Activated CD8-positive, alpha-beta memory T cell treated with anti-CD3 and anti-CD28 coated beads, Interleukin-2, amount 10 ng/mL, durations not matched to agents 7 days and 5 days (primary cell): ENCODE measurements at regions not wholly inside any gene's neighbourhood (a gene's known extent, or its start where the extent isn't known, plus 50 kb on each side); places are given as distances from the start of the nearest gene placed in this dataset.
"Not testable (repeated sequence)": the region's sequence is repeated elsewhere in the genome, so short reads cannot be mapped to it uniquely, and the experiment has no call there.

Experiments
- ATAC-seq: fragments of 150-1000 bp; cut with Tn5 transposase; one replicate; pipeline ENCODE4 v1.10.0; 2021; ENCODE audit warnings: moderate library complexity
- CTCF ChIA-PET: fragments of 350-600 bp; sonication (Branson Sonifier 250); formaldehyde crosslinking; loops from one replicate; lab custom pipeline; 2021; ENCODE audit warnings: antibody characterized with exemption; lab: Charles Lee
- DNase-seq: peaks from one replicate; pipeline ENCODE4 v3.0.0-alpha.2; 2020
- H3K27ac Mint-ChIP-seq: one replicate; pipeline ENCODE4 v1.8.0; 2021; ENCODE audit warnings: mild to moderate bottlenecking, mixed read lengths
- H3K27me3 Mint-ChIP-seq: one replicate; pipeline ENCODE4 v1.8.0; 2021; ENCODE audit warnings: mixed read lengths
- H3K36me3 Mint-ChIP-seq: one replicate; pipeline ENCODE4 v1.8.0; 2021; ENCODE audit warnings: mild to moderate bottlenecking, mixed read lengths
- H3K4me1 Mint-ChIP-seq: one replicate; pipeline ENCODE4 v1.8.0; 2021; ENCODE audit warnings: mixed read lengths
- H3K4me3 Mint-ChIP-seq: one replicate; pipeline ENCODE4 v1.8.0; 2021; ENCODE audit warnings: mild to moderate bottlenecking, moderate library complexity, mixed read lengths
- H3K9me3 Mint-ChIP-seq: one replicate; pipeline ENCODE4 v1.8.0; 2022; ENCODE audit warnings: low read depth, mixed read lengths

DNA sequence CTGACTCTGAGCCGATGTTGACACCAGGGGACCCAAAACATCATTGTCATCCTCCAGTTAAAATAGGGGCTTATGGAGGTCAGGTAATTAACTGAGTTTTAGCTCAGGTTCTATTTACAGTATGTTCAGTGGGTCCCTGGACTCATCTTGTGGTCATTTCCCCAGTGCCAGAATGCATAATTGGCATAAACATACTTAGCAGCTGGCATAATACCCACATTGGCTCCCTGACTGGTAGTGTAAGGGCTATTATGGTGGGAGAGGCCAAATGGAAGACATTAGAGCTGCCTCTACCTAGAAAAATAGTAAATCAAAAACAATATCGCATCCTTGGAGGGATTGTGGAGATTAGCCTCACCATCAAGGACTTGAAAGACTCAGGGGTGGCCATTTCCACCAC is 350.9 kb downstream of the C12orf75 start:
- Mint-ChIP-seq H3K27me3 (no peaks in the 10 kb centered on the region), H3K4me3 (no peak overlapping the region), H3K36me3 (no peaks in the 10 kb centered on the region), H3K9me3 (no peaks in the 10 kb centered on the region), H3K4me1 (no peaks in the 10 kb centered on the region), H3K27ac (no peak overlapping the region)
- ATAC-seq (no peak), DNase-seq (no peak)
- CTCF ChIA-PET: no interaction called here

GRCh38 chr12:105682821-105683220 is 352.3 kb downstream of the C12orf75 start:
- H3K36me3 Mint-ChIP-seq, H3K4me1 Mint-ChIP-seq, H3K27me3 Mint-ChIP-seq, H3K27ac Mint-ChIP-seq, H3K4me3 Mint-ChIP-seq, CTCF ChIA-PET, ATAC-seq, DNase-seq, H3K9me3 Mint-ChIP-seq: not testable (repeated sequence)

DNA sequence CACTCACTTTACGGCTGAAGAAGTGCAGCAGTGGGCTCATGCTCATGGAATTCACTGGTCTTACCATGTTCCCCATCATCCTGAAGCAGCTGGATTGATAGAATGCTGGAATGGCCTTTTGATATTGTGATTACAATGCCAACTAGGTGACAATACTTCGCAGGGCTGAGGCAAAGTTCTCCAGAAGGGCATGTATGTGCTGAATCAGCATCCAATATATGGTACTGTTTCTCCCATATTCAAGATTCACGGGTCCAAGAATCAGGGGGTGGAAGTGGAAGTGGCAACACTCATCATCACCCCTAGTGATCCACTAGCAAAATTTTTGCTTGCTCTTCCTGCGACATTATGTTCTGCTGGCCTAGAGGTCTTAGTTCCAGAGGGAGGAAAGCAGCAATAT is 353.3 kb downstream of the C12orf75 start:
- CTCF ChIA-PET, ATAC-seq, H3K9me3 Mint-ChIP-seq, H3K36me3 Mint-ChIP-seq, H3K4me1 Mint-ChIP-seq, H3K27ac Mint-ChIP-seq, H3K27me3 Mint-ChIP-seq, H3K4me3 Mint-ChIP-seq, DNase-seq: not testable (repeated sequence)

DNA sequence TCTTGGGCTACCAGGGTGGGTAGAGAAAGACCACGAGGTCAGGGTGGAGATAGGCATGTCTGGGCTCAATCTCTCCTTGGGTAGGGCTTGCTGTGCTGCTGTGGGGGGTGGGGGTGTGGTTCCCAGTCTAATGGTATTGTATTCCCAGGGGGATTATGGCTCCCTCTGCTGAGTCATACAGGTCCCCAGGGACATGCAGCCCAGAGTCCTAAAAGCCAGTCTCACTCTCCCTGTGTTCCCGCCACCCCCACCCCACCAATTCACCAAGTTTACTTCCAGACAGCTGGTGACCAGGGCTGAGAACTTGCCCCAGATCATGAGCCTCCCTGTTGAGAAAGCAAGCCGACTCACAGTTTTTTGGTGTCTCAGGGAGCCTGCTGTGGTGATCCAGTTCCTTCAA is 367.6 kb downstream of the C12orf75 start:
- no peak overlapping the region for H3K4me3 Mint-ChIP-seq
- peaks cover 2% of the 10 kb centered on the region for H3K9me3 Mint-ChIP-seq
- H3K27ac Mint-ChIP-seq: no peak overlapping the region
- CTCF ChIA-PET: no interaction called here
- DNase-seq (no peak), ATAC-seq (no peak)
- no peaks in the 10 kb centered on the region for H3K4me1 Mint-ChIP-seq
- no peaks in the 10 kb centered on the region for H3K27me3 Mint-ChIP-seq
- no peaks in the 10 kb centered on the region for H3K36me3 Mint-ChIP-seq

DNA sequence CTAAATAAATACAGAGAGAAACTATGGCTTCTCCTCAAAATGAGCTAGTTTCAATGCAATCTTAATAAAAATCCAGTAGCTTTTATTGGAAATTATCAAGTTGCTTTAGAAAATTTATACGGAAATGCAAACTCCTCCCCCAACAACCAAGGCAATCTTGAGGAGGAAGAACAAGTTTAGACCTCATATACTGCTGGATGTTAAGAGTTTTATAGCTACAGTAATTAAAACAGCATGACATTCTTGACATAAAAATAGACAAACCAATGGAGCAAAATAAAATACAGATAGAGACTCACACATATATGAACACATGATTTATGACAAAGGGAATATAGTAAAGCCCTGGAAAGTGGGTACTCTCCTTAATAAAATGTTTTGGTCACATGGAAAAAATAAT is 368.7 kb downstream of the C12orf75 start:
- CTCF ChIA-PET: no interaction called here
- Mint-ChIP-seq H3K27me3 (no peaks in the 10 kb centered on the region), H3K27ac (no peak overlapping the region)

DNA sequence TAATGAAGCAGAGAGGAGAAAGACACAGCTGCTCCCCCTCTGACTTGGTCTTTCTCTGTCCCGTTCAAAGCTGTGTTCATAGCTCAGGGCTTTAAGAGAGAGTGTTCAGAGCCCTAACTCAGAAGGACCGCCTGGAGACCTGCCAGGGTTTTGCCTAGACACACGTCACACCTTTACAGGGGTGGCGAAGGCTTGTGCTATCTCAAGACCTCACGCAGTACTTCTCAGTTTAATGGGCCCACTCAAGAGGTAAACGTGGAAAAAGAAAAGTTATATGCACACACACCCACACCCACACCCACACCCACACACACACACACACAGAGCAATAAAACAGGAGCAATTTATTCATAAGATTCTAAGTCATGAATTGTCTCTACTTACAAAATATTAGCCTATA is 374.3 kb downstream of the C12orf75 start:
- H3K27ac Mint-ChIP-seq: no peak overlapping the region
- no peaks in the 10 kb centered on the region for H3K9me3 Mint-ChIP-seq
- no peak for DNase-seq
- ATAC-seq: no peak
- no peaks in the 10 kb centered on the region for H3K27me3 Mint-ChIP-seq
- H3K36me3 Mint-ChIP-seq: no peaks in the 10 kb centered on the region
- no peaks in the 10 kb centered on the region for H3K4me1 Mint-ChIP-seq
- CTCF ChIA-PET: interaction anchor here (1.1 kb wide), 1 partner anchor 428 kb away, joined by 3 read pairs; no protein-coding TSS in a partner anchor
- H3K4me3 Mint-ChIP-seq: no peak overlapping the region

More for the DNA sequence above, 368.7 kb downstream of the C12orf75 start:
- DNase-seq: no peak
- ATAC-seq: no peak
- no peaks in the 10 kb centered on the region for H3K36me3 Mint-ChIP-seq
- peaks cover 2% of the 10 kb centered on the region for H3K9me3 Mint-ChIP-seq
- no peak overlapping the region for H3K4me3 Mint-ChIP-seq
- no peaks in the 10 kb centered on the region for H3K4me1 Mint-ChIP-seq

DNA sequence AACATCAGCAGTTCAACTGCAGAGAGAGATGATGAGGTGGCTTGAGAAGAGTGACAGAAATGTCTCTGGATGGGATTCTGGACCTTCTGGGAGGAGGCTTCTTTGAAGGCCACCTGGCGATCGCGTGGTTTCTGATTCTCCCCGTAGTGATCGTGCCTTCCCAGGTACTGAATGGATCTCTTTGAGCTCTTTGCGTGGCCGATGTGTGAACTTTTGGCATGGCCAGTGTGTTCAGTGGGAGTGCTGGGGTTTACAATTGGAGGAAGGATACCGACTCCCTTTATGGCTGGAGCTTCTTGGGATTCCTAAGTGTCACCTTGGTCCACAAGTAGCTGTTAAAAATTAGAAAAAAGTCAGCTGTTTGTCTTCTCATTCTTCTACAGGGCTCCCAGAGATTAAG is 374.7 kb downstream of the C12orf75 start:
- H3K4me1 Mint-ChIP-seq: no peaks in the 10 kb centered on the region
- no peaks in the 10 kb centered on the region for H3K36me3 Mint-ChIP-seq
- H3K4me3 Mint-ChIP-seq: no peak overlapping the region
- H3K27ac Mint-ChIP-seq: no peak overlapping the region
- no peaks in the 10 kb centered on the region for H3K9me3 Mint-ChIP-seq
- no peak for ATAC-seq
- CTCF ChIA-PET: interaction anchor here (1.1 kb wide), 1 partner anchor 428 kb away, joined by 3 read pairs; no protein-coding TSS in a partner anchor
- H3K27me3 Mint-ChIP-seq: no peaks in the 10 kb centered on the region
- DNase-seq: no peak

DNA sequence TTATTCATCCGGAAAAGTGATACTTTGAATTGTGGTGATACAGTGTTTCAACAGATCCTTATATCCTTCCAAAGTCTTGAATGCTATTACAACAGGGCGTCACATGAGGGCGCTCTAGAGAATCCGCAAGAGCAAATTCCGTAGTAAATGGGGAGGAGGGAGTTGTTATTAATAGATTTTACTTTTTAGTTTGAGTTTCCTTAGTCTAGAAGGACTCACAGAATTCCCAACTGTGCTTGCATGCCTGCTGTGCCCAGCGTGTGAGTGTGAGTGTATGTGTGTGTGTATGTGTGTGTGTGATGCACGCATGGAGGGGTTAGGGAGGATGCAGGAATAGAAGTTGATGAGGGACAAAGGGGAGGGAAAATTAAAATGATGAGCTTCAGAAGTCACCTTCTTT is 375.3 kb downstream of the C12orf75 start:
- H3K4me3 Mint-ChIP-seq: no peak overlapping the region
- H3K9me3 Mint-ChIP-seq: no peaks in the 10 kb centered on the region
- no peak overlapping the region for H3K27ac Mint-ChIP-seq
- DNase-seq (no peak), ATAC-seq (no peak)
- no peaks in the 10 kb centered on the region for H3K36me3 Mint-ChIP-seq
- CTCF ChIA-PET: interaction anchor here (1.1 kb wide), 1 partner anchor 427 kb away, joined by 3 read pairs; no protein-coding TSS in a partner anchor
- H3K4me1 Mint-ChIP-seq: no peaks in the 10 kb centered on the region
- no peaks in the 10 kb centered on the region for H3K27me3 Mint-ChIP-seq

- Mint-ChIP-seq H3K9me3 (no peaks in the 10 kb centered on the region), H3K4me3 (no peak overlapping the region), H3K4me1 (no peaks in the 10 kb centered on the region), H3K27me3 (no peaks in the 10 kb centered on the region), H3K27ac (no peak overlapping the region), H3K36me3 (no peaks in the 10 kb centered on the region)
- no peak for DNase-seq
- no peak for ATAC-seq
- CTCF ChIA-PET: no interaction called here
These were observed 376.0 kb downstream of the C12orf75 start for GRCh38 chr12:105706321-105706972.

- no peak for ATAC-seq
- DNase-seq: no peak
- Mint-ChIP-seq H3K4me3 (no peak overlapping the region), H3K9me3 (no peaks in the 10 kb centered on the region), H3K27me3 (no peaks in the 10 kb centered on the region), H3K4me1 (no peaks in the 10 kb centered on the region), H3K36me3 (no peaks in the 10 kb centered on the region), H3K27ac (no peak overlapping the region)
- CTCF ChIA-PET: no interaction called here
These were observed 376.5 kb downstream of the C12orf75 start for GRCh38 chr12:105706973-105707334.

DNA sequence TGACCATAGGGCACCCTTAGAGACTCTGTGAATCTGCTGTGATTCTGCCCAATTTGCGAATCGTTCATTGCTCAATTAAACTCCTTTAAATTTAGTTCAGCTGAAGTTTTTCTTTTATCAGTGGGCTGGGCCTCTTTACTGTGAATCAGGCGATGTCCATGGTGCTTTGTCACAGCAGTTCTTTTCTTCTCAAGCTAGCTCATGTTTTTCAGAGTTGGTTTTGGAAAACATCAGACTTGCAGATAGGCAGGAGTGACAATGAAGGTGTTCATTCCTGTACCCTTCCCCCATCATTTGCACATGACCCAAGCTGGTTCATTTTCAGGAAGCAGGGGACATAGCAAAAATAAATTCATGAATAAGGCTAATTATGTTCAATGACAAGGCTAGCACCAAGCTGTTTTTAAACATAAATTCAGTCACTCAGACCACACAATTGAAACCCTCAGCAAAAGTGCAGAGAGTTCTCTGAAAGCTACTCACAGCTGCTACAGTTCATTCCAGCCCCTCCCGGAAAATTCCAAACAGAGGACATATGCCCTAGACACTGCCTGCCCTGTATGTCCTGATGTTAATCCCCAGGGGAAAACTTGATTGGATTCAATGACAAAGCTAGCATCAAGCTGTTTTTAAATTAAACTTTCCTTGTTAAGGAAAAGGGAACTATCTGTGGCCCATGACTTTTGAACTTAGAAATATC is 383.3 kb downstream of the C12orf75 start:
- Mint-ChIP-seq H3K36me3 (no peaks in the 10 kb centered on the region), H3K4me3 (no peak overlapping the region), H3K27ac (no peak overlapping the region), H3K27me3 (no peaks in the 10 kb centered on the region), H3K4me1 (no peaks in the 10 kb centered on the region), H3K9me3 (no peaks in the 10 kb centered on the region)
- DNase-seq (no peak), ATAC-seq (no peak)
- CTCF ChIA-PET: no interaction called here

DNA sequence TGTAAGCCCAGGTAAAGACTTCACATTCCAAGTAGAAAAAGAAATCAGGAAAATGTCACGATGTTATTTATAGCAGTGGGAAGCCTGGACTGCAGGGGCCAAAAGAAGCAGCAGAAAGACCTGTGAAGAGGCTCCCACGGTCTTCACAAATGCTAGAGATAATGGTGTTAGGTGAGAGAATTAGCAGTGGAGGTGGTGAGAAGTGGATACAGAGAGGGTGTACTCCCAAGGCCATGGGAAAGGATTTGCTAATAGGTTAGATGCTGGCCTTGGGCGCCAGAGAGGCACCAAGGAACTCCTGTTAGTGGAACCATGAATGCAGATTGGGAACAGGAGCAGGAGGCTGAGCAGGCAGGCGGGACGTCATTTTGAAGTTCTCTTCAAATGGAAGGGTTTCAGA is 386.1 kb downstream of the C12orf75 start:
- no peak overlapping the region for H3K4me3 Mint-ChIP-seq
- no peak overlapping the region for H3K27ac Mint-ChIP-seq
- H3K36me3 Mint-ChIP-seq: no peaks in the 10 kb centered on the region
- no peaks in the 10 kb centered on the region for H3K9me3 Mint-ChIP-seq
- no peak for DNase-seq
- CTCF ChIA-PET: no interaction called here
- H3K27me3 Mint-ChIP-seq: no peaks in the 10 kb centered on the region
- no peaks in the 10 kb centered on the region for H3K4me1 Mint-ChIP-seq
- ATAC-seq: no peak

DNA sequence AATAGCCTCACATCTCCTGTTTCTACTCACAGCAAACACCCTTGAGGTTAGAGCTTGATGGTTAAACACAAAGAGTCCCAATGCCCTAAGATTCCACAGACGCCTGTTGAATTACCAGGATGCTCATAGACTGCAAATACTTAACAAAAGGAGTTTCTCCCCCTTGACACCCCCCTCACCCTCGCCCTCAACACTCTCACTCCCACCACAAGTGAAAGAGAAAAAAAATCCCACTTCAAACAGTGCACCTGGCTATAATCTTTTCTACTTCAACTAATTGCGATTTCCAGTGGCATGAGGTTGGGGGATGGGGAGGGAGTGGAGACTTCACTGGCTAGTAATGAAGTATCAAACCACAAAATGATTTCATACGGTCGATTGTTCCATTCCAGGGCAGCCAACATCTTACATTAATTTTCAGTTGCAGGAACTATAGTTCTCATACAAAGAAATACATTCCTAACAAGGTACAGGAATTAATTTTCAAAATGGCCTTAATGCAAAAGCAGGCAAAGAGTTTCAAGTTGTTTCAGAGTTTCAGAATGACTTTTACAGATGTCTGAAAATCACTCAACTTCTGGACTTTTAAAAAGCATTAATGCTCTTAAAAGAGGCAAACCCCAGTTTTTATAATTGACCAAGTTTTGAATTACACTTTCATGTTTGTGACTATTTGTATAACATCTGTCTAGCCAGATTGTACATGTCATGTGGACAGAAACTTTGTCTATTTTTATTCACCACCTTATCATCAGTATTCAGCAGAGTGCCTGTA is 390.7 kb downstream of the C12orf75 start:
- H3K36me3 Mint-ChIP-seq: no peaks in the 10 kb centered on the region
- CTCF ChIA-PET: no interaction called here

GRCh38 chr12:105721891-105722290 is 391.4 kb downstream of the C12orf75 start:
- Mint-ChIP-seq H3K4me3 (no peak overlapping the region), H3K9me3 (no peaks in the 10 kb centered on the region), H3K4me1 (no peaks in the 10 kb centered on the region), H3K36me3 (no peaks in the 10 kb centered on the region), H3K27ac (no peak overlapping the region), H3K27me3 (peaks cover 10% of the 10 kb centered on the region)
- CTCF ChIA-PET: no interaction called here
- DNase-seq (no peak), ATAC-seq (no peak)

More for the DNA sequence above, 390.7 kb downstream of the C12orf75 start:
- ATAC-seq (no peak), DNase-seq (no peak)
- Mint-ChIP-seq H3K4me3 (no peak overlapping the region), H3K4me1 (no peaks in the 10 kb centered on the region), H3K27me3 (peaks cover 10% of the 10 kb centered on the region), H3K9me3 (no peaks in the 10 kb centered on the region), H3K27ac (no peak overlapping the region)
